Uterus (tissue), 3 donors: ENCODE measurements at regions not wholly inside any gene's neighbourhood (a gene's known extent, or its start where the extent isn't known, plus 50 kb on each side); places are given as distances from the start of the nearest gene placed in this dataset.

Source experiments
- DNase-seq, 2 donors: peaks; one replicate each; pipeline ENCODE4 v3.0.0-alpha.2; 2019 to 2020
- H3K27ac ChIP-seq, 2 donors: fragments of 200-600 bp; sonication (generic); 1 replicate in 1 of 2; 2 replicates in 1 of 2; pipeline ENCODE4 v1.5.1; 2016 to 2018
- H3K27me3 ChIP-seq, 2 donors: fragments of 200-600 bp; sonication (generic); one replicate each; pipeline ENCODE4 v1.5.1; 2018 to 2019; ENCODE audit warnings: control low read depth in 1 of 2
- H3K36me3 ChIP-seq, 2 donors: fragments of 200-600 bp; sonication (generic); one replicate each; pipeline ENCODE4 v1.5.1; 2019; ENCODE audit warnings: control low read depth in 1 of 2
- H3K4me1 ChIP-seq, 2 donors: fragments of 200-600 bp; sonication (generic); one replicate each; pipeline ENCODE4 v1.5.1; 2018 to 2019; ENCODE audit warnings: control low read depth in 1 of 2
- H3K4me3 ChIP-seq, 2 donors: fragments of 200-600 bp; sonication (generic); 1 replicate in 1 of 2; 2 replicates in 1 of 2; pipeline ENCODE4 v1.5.1; 2018 to 2019; ENCODE audit warnings: mild to moderate bottlenecking in 1 of 2
- H3K9me3 ChIP-seq, 2 donors: fragments of 200-600 bp; sonication (generic); one replicate each; pipeline ENCODE4 v1.5.1; 2019; ENCODE audit warnings: control low read depth in 1 of 2
- POLR2A ChIP-seq, 2 donors: fragments of 450-650 bp; IDR thresholded peaks; one replicate each; pipeline ENCODE4 v1.6.1; 2016; ENCODE audit warnings: antibody characterized with exemption in 2 of 2, mild to moderate bottlenecking in 1 of 2, moderate library complexity in 1 of 2
- intact Hi-C: fragments of 100-400 bp; cut with DNase I; formaldehyde crosslinking; loops from one replicate; pipeline ENCODE4 v1.15.1; 2023; ENCODE audit warnings: low total_unique reads
- TF ChIP-seq, protein P1 (sequence below), 4 experiments: fragments of 200-600 bp in 2 of 4; fragments of 450-650 bp in 2 of 4; sonication (generic) in 2 of 4; IDR thresholded peaks; one replicate each; pipeline ENCODE4 v1.5.1; 2016 to 2019; ENCODE audit warnings: antibody characterized with exemption in 4 of 4, mild to moderate bottlenecking in 2 of 4, moderate library complexity in 1 of 4
- donor health status: DM: yes; HTN: yes; CAD: no.

GRCh38 chr2:228447266-228447915 is 265.9 kb upstream of the SPHKAP start:
- Histone ChIP-seq H3K4me1 (no peaks in the 10 kb centered on the region), H3K9me3 (no peaks in the 10 kb centered on the region), H3K27me3 (no peaks in the 10 kb centered on the region), H3K27ac (no peak overlapping the region), H3K4me3 (no peak overlapping the region), H3K36me3 (no peaks in the 10 kb centered on the region)
- no peak for TF ChIP-seq POLR2A (IDR thresholded peaks at IDR 0.05)
- TF ChIP-seq, protein P1, sequence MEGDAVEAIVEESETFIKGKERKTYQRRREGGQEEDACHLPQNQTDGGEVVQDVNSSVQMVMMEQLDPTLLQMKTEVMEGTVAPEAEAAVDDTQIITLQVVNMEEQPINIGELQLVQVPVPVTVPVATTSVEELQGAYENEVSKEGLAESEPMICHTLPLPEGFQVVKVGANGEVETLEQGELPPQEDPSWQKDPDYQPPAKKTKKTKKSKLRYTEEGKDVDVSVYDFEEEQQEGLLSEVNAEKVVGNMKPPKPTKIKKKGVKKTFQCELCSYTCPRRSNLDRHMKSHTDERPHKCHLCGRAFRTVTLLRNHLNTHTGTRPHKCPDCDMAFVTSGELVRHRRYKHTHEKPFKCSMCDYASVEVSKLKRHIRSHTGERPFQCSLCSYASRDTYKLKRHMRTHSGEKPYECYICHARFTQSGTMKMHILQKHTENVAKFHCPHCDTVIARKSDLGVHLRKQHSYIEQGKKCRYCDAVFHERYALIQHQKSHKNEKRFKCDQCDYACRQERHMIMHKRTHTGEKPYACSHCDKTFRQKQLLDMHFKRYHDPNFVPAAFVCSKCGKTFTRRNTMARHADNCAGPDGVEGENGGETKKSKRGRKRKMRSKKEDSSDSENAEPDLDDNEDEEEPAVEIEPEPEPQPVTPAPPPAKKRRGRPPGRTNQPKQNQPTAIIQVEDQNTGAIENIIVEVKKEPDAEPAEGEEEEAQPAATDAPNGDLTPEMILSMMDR (IDR thresholded peaks at IDR 0.05), result no peak
- intact Hi-C loops, result no loop called here
- DNase-seq, result no peak

DNA sequence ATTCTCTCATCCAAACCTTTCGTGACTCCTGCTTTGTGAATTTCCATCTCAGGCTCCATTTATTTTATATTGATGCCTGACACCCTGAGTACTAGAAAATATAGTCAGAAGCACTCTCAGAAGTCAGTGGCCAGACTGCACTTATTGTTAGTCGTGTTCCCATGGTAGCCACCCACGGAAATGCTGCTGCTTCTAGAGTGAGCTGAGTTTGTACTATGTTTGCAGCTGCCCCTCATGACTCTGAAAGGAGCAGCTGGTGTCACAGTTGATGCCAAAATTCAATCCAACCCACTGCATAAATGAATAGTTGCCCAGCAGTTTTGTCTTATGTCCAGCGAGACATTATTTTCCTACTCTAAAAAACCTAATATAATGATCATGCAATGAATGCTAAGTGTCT is 265.2 kb upstream of the SPHKAP start:
- no peaks in the 10 kb centered on the region for H3K27me3 ChIP-seq

GRCh38 chr2:228444161-228444560 is 262.7 kb upstream of the SPHKAP start:
- H3K36me3 ChIP-seq, result no peaks in the 10 kb centered on the region
- TF ChIP-seq, protein P1 (IDR thresholded peaks at IDR 0.05), result no peak
- no peak for TF ChIP-seq POLR2A (IDR thresholded peaks at IDR 0.05)
- H3K4me3 ChIP-seq, result no peak overlapping the region
- H3K27ac ChIP-seq, result no peak overlapping the region
- intact Hi-C loops, result no loop called here
- H3K27me3 ChIP-seq, result no peaks in the 10 kb centered on the region
- H3K9me3 ChIP-seq, result no peaks in the 10 kb centered on the region
- no peaks in the 10 kb centered on the region for H3K4me1 ChIP-seq
- DNase-seq, result no peak

More for the DNA sequence above, 265.2 kb upstream of the SPHKAP start:
- intact Hi-C loops, result no loop called here
- TF ChIP-seq POLR2A (IDR thresholded peaks at IDR 0.05), result no peak
- TF ChIP-seq, protein P1 (IDR thresholded peaks at IDR 0.05), result no peak
- Histone ChIP-seq H3K27ac (no peak overlapping the region), H3K9me3 (no peaks in the 10 kb centered on the region), H3K4me3 (no peak overlapping the region), H3K4me1 (no peaks in the 10 kb centered on the region), H3K36me3 (no peaks in the 10 kb centered on the region)
- DNase-seq, result no peak

GRCh38 chr2:228433721-228434120 is 252.2 kb upstream of the SPHKAP start:
- Histone ChIP-seq H3K4me1 (no peaks in the 10 kb centered on the region), H3K27me3 (no peaks in the 10 kb centered on the region), H3K27ac (no peak overlapping the region), H3K36me3 (no peaks in the 10 kb centered on the region), H3K4me3 (no peak overlapping the region), H3K9me3 (no peaks in the 10 kb centered on the region)
- TF ChIP-seq, protein P1 (IDR thresholded peaks at IDR 0.05), result no peak
- TF ChIP-seq POLR2A (IDR thresholded peaks at IDR 0.05), result no peak
- no peak for DNase-seq
- intact Hi-C loops, result no loop called here

DNA sequence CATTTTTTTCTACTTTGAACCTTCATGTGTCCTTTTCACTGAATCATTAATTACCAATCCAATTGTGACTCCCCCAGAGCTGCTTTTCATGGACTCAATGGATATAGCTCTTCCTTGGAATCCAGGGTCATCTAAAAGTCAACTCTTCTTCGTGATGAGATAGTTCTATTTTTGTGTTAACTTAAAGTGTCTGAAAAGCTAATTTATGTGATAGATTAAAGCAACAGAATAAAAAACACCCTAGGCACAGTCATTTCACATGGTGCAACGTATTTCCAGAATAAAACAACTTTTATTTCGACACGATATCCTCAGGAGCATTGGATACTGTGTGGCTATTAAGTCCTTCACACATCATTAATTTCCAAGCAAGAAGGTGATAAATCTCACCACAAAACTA is 250.6 kb upstream of the SPHKAP start:
- Histone ChIP-seq H3K27me3 (no peaks in the 10 kb centered on the region), H3K27ac (no peak overlapping the region), H3K4me1 (no peaks in the 10 kb centered on the region), H3K36me3 (no peaks in the 10 kb centered on the region), H3K4me3 (no peak overlapping the region), H3K9me3 (no peaks in the 10 kb centered on the region)
- intact Hi-C loops, result no loop called here
- DNase-seq, result no peak
- TF ChIP-seq, protein P1 (IDR thresholded peaks at IDR 0.05), result no peak
- no peak for TF ChIP-seq POLR2A (IDR thresholded peaks at IDR 0.05)
